Brain microvascular endothelial cell (primary cell): ENCODE measurements at regions not wholly inside any gene's neighbourhood (a gene's known extent, or its start where the extent isn't known, plus 50 kb on each side); places are given as distances from the start of the nearest gene placed in this dataset.

ENCODE experiments used
- DNase-seq: peaks from one replicate; pipeline ENCODE4 v3.0.0-alpha.2; 2020
- H3K27ac ChIP-seq: fragments of 250-450 bp; sonication (Bioruptor Pico); 2 replicates; pipeline ENCODE4 v1.5.1; 2020; ENCODE audit warnings: mild to moderate bottlenecking, moderate library complexity
- H3K27me3 ChIP-seq: fragments of 250-450 bp; sonication (Bioruptor Pico); replicated peaks from 2 replicates; pipeline ENCODE4 v1.5.1; 2020; ENCODE audit warnings: mild to moderate bottlenecking
- H3K36me3 ChIP-seq: fragments of 250-450 bp; sonication (Bioruptor Pico); replicated peaks from 2 replicates; pipeline ENCODE4 v1.5.1; 2020; ENCODE audit warnings: mild to moderate bottlenecking
- H3K4me3 ChIP-seq: 2 replicates; pipeline ENCODE4 v1.5.1; 2011; ENCODE audit warnings: low read depth, mild to moderate bottlenecking, control low read depth, low read length, moderate library complexity
- in situ Hi-C: cut with HindIII; loops from 2 replicates; pipeline ENCODE4 v1.10.0; 2017; ENCODE audit warnings: low sequenced_read_pairs, low pct_ligation_motif_present
- TF ChIP-seq, protein P1 (sequence below): IDR thresholded peaks from 2 replicates; pipeline ENCODE4 v1.5.1; 2011; ENCODE audit warnings: low read depth, mild to moderate bottlenecking, moderate library complexity, low read length, control low read depth, inconsistent platforms; ENCODE audit errors: missing control alignments

GRCh38 chr6:87815449-87815848 is 113.4 kb upstream of the AKIRIN2 start:
- no peaks in the 10 kb centered on the region for H3K36me3 ChIP-seq
- H3K27ac ChIP-seq = no peak overlapping the region
- H3K27me3 ChIP-seq = no peaks in the 10 kb centered on the region
- no peak for DNase-seq
- in situ Hi-C loops = no loop called here
- TF ChIP-seq, protein P1, sequence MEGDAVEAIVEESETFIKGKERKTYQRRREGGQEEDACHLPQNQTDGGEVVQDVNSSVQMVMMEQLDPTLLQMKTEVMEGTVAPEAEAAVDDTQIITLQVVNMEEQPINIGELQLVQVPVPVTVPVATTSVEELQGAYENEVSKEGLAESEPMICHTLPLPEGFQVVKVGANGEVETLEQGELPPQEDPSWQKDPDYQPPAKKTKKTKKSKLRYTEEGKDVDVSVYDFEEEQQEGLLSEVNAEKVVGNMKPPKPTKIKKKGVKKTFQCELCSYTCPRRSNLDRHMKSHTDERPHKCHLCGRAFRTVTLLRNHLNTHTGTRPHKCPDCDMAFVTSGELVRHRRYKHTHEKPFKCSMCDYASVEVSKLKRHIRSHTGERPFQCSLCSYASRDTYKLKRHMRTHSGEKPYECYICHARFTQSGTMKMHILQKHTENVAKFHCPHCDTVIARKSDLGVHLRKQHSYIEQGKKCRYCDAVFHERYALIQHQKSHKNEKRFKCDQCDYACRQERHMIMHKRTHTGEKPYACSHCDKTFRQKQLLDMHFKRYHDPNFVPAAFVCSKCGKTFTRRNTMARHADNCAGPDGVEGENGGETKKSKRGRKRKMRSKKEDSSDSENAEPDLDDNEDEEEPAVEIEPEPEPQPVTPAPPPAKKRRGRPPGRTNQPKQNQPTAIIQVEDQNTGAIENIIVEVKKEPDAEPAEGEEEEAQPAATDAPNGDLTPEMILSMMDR = no peak
- H3K4me3 ChIP-seq = no peak overlapping the region

GRCh38 chr6:87808005-87808757 is 106.1 kb upstream of the AKIRIN2 start:
- H3K27me3 ChIP-seq = no peaks in the 10 kb centered on the region
- no peak overlapping the region for H3K4me3 ChIP-seq
- no peak overlapping the region for H3K27ac ChIP-seq
- in situ Hi-C loops = no loop called here
- no peak for DNase-seq
- no peaks in the 10 kb centered on the region for H3K36me3 ChIP-seq
- TF ChIP-seq, protein P1 = no peak

- in situ Hi-C loops = no loop called here
- Histone ChIP-seq H3K27ac (no peak overlapping the region), H3K4me3 (no peak overlapping the region), H3K36me3 (no peaks in the 10 kb centered on the region), H3K27me3 (no peaks in the 10 kb centered on the region)
- TF ChIP-seq, protein P1 = no peak
- no peak for DNase-seq
Measured at GRCh38 chr6:87807475-87807874, 105.4 kb upstream of the AKIRIN2 start.

GRCh38 chr6:87806635-87807034 is 104.6 kb upstream of the AKIRIN2 start:
- H3K36me3 ChIP-seq = no peaks in the 10 kb centered on the region
- no peak overlapping the region for H3K27ac ChIP-seq
- H3K27me3 ChIP-seq = no peaks in the 10 kb centered on the region
- H3K4me3 ChIP-seq = no peak overlapping the region
- in situ Hi-C loops = no loop called here
- TF ChIP-seq, protein P1 = no peak
- DNase-seq = no peak

- Histone ChIP-seq H3K36me3 (no peaks in the 10 kb centered on the region), H3K27ac (no peak overlapping the region), H3K27me3 (no peaks in the 10 kb centered on the region), H3K4me3 (no peak overlapping the region)
- TF ChIP-seq, protein P1 = no peak
- in situ Hi-C loops = no loop called here
- no peak for DNase-seq
Measured at GRCh38 chr6:87806099-87806498, 104.1 kb upstream of the AKIRIN2 start.

GRCh38 chr6:87803791-87804190 is 101.8 kb upstream of the AKIRIN2 start:
- Histone ChIP-seq H3K4me3 (no peak overlapping the region), H3K27ac (no peak overlapping the region), H3K36me3 (no peaks in the 10 kb centered on the region), H3K27me3 (no peaks in the 10 kb centered on the region)
- TF ChIP-seq, protein P1 = no peak
- in situ Hi-C loops = no loop called here
- no peak for DNase-seq
